DMS153 treated with DMSO at 0.1 percent for 48 hours (cell line): ENCODE measurements at regions not wholly inside any gene's neighbourhood (a gene's known extent, or its start where the extent isn't known, plus 50 kb on each side); places are given as distances from the start of the nearest gene placed in this dataset.
"Not testable (repeated sequence)": the region's sequence is repeated elsewhere in the genome, so short reads cannot be mapped to it uniquely, and the experiment has no call there.

Source experiments
- DNase-seq: peaks from one replicate; lab custom pipeline; 2025; ENCODE audit not compliant: unreplicated experiment; lab: John Stamatoyannopoulos, UW

DNA sequence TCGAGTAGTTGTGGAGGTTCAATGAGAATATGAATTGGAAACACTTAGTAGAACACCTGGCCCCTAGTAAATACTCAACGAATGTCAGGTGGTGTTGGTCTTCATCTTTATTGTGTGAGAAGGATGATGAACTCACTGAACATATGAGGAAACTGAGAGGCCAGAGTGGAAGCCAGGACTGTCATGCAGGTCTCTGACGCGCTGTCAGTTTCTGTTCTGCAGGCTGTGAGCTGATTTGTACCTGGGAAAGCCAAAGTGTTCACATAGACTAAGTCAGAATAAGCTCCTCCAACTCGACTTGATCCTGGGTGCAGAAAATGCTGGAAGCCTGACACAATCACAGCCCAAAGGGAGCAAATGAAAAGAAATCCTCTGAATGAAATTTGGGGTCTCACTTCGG is 222.2 kb downstream of the LY86 start:
- DNase-seq, result no peak

- DNase-seq, result peak; percentile 64
Observed at GRCh38 chr6:6811128-6812009, 222.8 kb downstream of the LY86 start.

- no peak for DNase-seq
Observed at GRCh38 chr6:6812427-6812826, 223.9 kb downstream of the LY86 start.

DNA sequence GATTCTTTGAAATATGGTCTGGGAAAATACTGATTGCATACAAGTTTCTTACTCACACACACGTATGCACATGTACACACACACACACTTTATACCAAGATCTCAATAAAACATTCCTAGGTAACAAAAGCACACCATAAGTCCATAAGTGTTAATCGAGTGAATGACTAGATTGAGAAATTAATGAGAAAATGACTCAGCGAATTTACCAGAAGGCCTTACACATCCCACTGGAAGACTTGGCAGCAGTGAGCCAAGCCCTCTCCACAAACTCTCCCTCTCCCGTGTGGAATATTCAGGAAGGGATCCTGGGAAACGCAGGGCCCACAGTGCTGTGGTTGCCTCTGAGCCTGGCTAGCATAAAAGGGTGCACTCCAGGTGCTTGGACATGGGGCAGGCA is 227.2 kb downstream of the LY86 start:
- DNase-seq, result no peak

- no peak for DNase-seq
Observed at GRCh38 chr6:6816716-6817115, 228.2 kb downstream of the LY86 start.

DNA sequence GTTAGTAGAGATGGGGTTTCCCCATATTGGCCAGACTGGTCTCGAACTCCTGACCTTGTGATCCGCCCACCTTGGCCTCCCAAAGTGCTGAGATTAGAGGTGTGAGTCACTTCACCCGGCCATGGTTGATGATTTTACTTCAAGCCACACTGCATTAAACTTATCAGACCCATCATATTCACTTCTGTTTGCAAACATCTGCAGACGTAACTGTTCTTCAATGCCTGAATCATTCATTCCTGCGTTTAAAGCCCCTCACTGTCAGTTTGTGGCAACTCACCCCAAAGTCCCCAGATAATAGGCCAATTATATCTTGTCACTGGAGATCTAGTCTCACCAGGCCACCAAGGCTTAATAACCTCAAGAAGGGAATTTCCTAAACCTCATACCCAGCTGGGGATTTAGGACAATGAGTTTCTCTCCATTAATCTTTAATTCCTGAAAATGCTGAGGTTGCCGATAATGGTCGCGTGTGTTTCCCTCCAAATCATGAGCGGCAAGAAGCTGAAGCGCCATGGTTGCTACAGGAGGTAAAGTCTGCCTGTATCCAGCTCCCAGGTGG is 229.6 kb downstream of the LY86 start:
- no peak for DNase-seq

DNA sequence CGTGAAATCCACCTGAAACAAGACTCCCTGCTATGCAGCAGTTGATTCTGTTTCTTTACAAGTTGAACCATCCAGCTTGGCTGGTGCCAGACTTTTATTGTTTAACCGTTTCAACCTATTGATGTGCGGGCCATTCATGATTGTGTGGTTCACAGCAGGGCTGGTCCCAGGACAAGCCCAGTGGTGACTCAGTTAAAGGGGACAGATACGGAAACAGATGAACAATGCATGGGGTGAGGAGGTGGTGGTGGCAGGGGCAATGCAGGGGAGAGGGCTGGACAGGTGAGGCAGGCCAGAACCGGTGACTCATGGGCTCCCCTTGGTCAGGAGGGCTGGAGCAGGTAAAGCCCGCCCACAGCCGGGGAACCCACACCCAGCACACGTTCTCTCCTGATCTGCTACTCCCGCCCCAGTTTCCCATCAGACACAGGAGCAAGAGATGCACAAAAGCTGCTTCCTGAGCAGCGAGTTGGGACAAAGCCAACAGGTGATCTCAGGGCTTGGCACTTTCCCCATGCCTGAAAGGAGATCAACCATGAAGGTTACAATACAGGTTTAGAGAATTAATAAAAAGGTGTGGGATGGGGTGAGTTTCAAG is 232.2 kb downstream of the LY86 start:
- peak; percentile 60 for DNase-seq

GRCh38 chr6:6821639-6822261 is 233.2 kb downstream of the LY86 start:
- no peak for DNase-seq

DNA sequence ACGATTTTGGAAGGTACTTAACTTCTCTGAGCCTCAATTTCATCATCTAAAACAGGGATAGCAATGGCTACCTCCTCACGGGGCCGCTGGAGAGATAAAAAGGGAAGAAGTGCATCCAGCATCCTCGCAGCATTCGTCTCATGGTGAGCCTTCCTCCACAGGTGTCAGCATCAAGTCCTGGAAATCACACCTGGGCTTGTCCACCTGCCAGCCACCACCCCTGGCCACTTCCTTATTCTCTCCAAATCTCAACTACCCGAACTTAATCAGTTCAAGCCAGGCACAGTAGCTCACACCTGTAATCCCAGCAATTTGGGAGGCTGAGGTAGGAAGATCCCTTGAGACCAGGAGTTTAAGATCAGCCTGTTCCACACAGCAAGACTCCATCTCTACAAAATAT is 234.5 kb downstream of the LY86 start:
- DNase-seq, result no peak

DNA sequence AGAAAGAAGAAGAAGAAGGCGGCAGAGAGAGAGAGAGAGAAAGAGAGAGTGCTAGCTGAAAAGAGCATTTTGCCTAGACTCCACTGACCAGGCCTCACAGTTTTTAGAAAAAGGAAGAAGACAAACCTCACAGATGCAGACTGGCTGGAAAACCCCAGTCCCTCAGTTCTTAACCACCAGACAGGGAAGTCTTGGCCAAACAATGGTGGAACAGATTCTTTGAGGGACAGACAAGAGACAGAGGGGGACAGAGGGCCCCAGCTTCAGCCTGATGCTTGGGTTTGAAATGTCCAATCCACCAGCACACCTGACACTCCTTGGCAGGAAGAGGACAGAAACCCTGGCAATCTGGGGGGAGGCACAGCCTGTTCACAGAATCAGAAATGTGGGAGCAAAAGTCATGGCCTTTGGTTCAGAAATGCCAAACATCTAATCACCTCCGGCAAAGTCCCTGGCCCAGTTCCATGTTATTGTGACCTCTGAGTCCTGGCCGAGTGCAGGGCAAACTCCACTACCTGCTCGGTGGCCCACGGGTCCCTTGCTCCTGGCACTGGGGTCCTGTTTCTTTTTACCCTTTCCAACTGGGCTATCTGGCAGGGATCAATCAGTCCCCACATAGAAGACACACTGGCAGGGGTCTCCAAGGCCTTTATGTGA is 235.2 kb downstream of the LY86 start:
- DNase-seq, result no peak

DNA sequence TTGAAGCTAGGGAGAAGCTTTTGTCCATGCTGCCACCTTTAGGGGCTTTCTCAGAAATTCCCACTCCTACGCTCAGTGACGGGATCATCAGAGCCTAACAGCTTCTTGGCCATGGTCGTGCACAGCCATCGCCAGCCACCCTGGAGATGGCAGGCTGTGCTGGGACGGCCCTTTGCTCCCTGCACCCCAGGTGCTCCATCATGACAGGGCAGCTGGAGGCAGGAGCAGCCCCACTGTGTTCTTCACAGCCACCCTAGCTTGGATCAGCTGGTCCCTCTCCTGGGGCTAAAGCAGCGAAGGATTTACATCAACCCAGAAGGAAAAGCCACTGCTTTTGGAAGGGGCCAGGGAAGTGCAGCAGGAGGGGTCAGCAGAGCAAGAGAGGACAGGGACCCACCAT is 235.9 kb downstream of the LY86 start:
- no peak for DNase-seq

GRCh38 chr6:6825193-6825784 is 236.8 kb downstream of the LY86 start:
- DNase-seq, result no peak

GRCh38 chr6:6826095-6826901 is 237.8 kb downstream of the LY86 start:
- peak; percentile 15 for DNase-seq

DNA sequence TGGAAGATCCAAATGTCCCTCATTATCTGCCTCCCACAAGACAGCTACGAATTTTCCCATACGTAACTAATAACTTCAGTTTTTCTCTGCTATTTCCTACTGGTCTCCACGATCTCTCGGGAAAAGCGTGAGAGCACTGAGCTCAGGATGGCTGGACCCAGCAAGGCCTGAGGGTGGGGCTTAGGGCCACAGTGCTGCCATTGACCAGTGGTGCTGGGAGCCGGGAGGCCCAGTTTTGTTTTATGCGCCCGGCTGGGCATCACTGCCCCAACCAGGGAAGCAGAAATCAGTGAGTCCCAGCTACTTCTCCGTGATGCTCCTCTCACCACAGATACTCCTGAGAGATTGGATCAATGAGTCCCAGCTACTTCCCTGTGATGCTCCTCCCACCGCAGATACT is 238.4 kb downstream of the LY86 start:
- no peak for DNase-seq

DNA sequence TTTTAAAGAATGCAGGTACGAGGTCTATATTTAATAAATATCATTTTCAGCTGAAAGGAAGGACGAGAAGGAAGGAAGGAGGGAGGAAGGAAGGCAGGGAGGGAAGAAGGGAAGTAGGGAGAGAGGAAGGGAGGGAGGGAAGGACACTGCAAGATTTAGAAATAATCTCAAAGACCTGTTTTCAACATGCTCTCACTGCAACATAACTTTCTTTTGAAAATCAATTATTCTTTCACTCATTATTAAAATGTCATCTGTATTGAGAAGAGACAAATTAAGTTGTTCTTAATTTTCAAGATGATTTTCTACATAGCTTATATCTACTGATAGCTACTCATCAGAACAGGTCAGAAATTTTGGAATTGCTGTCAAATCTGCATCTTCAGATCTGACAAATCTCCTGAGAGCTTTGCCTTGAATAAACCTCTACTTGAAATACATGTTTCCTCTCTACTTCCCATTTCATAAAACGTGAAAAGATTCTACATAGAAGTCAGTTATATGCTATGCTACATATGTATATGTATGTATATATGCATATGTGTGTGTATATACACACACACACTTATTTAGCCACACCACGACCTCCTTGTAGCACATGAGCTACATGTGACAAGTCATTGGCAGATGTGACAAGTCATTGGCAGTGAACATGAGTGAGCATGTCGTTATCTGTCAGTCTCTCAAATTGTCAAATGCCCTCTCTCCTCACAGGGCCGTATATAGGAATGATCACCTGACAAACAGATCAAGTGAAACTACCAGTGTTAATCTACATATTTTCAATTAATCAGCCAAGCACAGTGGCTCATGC is 241.6 kb downstream of the LY86 start:
- no peak for DNase-seq

DNA sequence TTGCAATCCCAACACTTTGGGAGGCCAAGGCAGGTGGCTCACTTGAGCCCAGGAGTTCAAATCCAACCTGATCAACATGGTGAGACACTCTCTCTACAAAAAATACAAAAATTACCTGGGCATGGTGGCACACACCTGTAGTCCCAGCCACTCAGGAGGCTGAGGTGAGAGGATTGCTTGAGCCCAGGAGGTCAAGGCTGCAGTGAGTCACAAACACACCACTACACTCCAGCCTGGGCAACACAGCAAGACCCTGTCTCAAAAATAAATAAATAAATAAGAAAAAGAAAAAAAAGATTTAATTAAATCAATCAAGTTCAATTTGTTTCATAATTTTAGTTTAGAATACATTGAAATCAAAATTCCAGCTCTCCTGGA is 242.2 kb downstream of the LY86 start:
- not testable (repeated sequence) for DNase-seq

DNA sequence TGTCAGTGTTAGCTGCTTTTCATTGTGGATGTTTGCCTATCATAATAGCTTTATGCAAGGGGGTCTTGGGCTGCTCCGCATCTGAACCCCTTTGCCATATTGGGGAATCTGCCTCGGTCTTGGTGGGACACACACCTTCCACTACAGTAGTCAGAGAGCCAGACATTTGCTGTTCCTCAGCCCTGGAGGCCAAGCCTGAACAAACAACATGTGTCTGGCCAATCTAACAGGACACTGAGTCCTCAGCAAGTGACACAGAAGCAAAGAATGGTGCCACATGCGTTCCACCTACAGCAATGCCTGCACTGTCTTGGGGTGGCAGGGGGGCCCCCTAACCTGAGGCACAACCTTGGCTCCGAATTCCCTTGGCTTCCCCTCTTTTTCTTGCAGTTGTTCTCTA is 243.9 kb downstream of the LY86 start:
- no peak for DNase-seq

- DNase-seq, result peak; percentile 43
Observed at GRCh38 chr6:6834356-6835222, 246.1 kb downstream of the LY86 start.

GRCh38 chr6:6835223-6835503 is 246.6 kb downstream of the LY86 start:
- no peak for DNase-seq
